OCI-LY1 (cell line): ENCODE measurements at regions not wholly inside any gene's neighbourhood (a gene's known extent, or its start where the extent isn't known, plus 50 kb on each side); places are given as distances from the start of the nearest gene placed in this dataset.

Source experiments
- H2AFZ ChIP-seq: fragments of 200-600 bp; sonication (generic), shearing (Covaris generic); 2 replicates; pipeline ENCODE4 v1.6.0; 2014; ENCODE audit warnings: antibody characterized with exemption, mild to moderate bottlenecking, low read length
- H3F3A ChIP-seq: fragments of 200-600 bp; sonication (generic), shearing (Covaris generic); 2 replicates; pipeline ENCODE4 v1.6.0; 2014; ENCODE audit warnings: mild to moderate bottlenecking, antibody characterized with exemption, low read length, moderate library complexity; ENCODE audit not compliant: insufficient read depth
- H3K27ac ChIP-seq: fragments of 200-600 bp; sonication (generic); 2 replicates; pipeline ENCODE4 v1.5.1; 2014; ENCODE audit warnings: low read length, mixed run types, mild to moderate bottlenecking, low read depth; ENCODE audit not compliant: poor library complexity, severe bottlenecking
- H3K27me3 ChIP-seq: fragments of 200-600 bp; sonication (generic); 2 replicates; pipeline ENCODE4 v1.6.0; 2014; ENCODE audit warnings: antibody characterized with exemption, mild to moderate bottlenecking, low read length, moderate library complexity; ENCODE audit not compliant: insufficient read depth
- H3K36me3 ChIP-seq: fragments of 200-600 bp; sonication (generic); 2 replicates; pipeline ENCODE4 v1.6.1; 2014; ENCODE audit warnings: mild to moderate bottlenecking, antibody characterized with exemption, low read length, moderate library complexity, mixed read lengths; ENCODE audit not compliant: insufficient read depth
- H3K4me1 ChIP-seq: fragments of 200-600 bp; sonication (generic); 2 replicates; pipeline ENCODE4 v1.5.1; 2014; ENCODE audit warnings: mild to moderate bottlenecking, low read length, moderate library complexity; ENCODE audit not compliant: insufficient read depth, severe bottlenecking
- H3K4me2 ChIP-seq: fragments of 200-600 bp; sonication (generic), shearing (Covaris generic); 2 replicates; pipeline ENCODE4 v1.6.1; 2014; ENCODE audit warnings: low read length
- H3K4me3 ChIP-seq: fragments of 200-600 bp; sonication (generic); 2 replicates; pipeline ENCODE4 v1.5.1; 2014; ENCODE audit warnings: low read length, low read depth, mild to moderate bottlenecking, mixed read lengths; ENCODE audit not compliant: poor library complexity, severe bottlenecking
- H3K79me2 ChIP-seq: fragments of 200-600 bp; shearing (Covaris generic); 2 replicates; pipeline ENCODE4 v1.6.1; 2016; ENCODE audit warnings: mixed run types, low read length, mixed read lengths; ENCODE audit not compliant: insufficient read depth
- H3K9ac ChIP-seq: fragments of 200-600 bp; sonication (generic), shearing (Covaris generic); 2 replicates; pipeline ENCODE4 v1.6.1; 2014; ENCODE audit warnings: mild to moderate bottlenecking, low read length, mixed read lengths
- H3K9me2 ChIP-seq: fragments of 200-600 bp; sonication (generic), shearing (Covaris generic); 2 replicates; pipeline ENCODE4 v1.6.1; 2014; ENCODE audit warnings: low read depth, mild to moderate bottlenecking, low read length, mixed read lengths
- H3K9me3 ChIP-seq: fragments of 200-600 bp; shearing (Covaris generic); 2 replicates; pipeline ENCODE4 v1.6.1; 2014; ENCODE audit warnings: low read length, mixed read lengths
- H4K20me1 ChIP-seq: fragments of 200-600 bp; sonication (generic), shearing (Covaris generic); 2 replicates; pipeline ENCODE4 v1.6.0; 2016; ENCODE audit warnings: mild to moderate bottlenecking, low read length; ENCODE audit not compliant: insufficient read depth
- CTCF ChIP-seq: fragments of 200-600 bp; sonication (generic), shearing (Covaris generic); IDR thresholded peaks from 2 replicates; pipeline ENCODE4 v1.5.1; 2017; ENCODE audit warnings: mild to moderate bottlenecking, antibody characterized with exemption, low read length, moderate library complexity, mixed read lengths
- EZH2 ChIP-seq: fragments of 200-600 bp; sonication (generic), shearing (Covaris generic); IDR thresholded peaks from 2 replicates; pipeline ENCODE4 v1.8.0; 2017; ENCODE audit warnings: borderline replicate concordance, mixed run types, mild to moderate bottlenecking, antibody characterized with exemption, low read length, moderate library complexity, mixed read lengths

GRCh38 chr6:169046021-169046420 is 207.6 kb downstream of the THBS2 start:
- Histone ChIP-seq H3K4me2 (no peak overlapping the region), H3K9me3 (no peaks in the 10 kb centered on the region), H3K79me2 (no peaks in the 10 kb centered on the region), H3K9ac (no peak overlapping the region), H2AFZ (no peak overlapping the region), H3K36me3 (no peaks in the 10 kb centered on the region), H3K4me3 (no peak overlapping the region), H4K20me1 (no peaks in the 10 kb centered on the region), H3K27ac (no peak overlapping the region), H3K27me3 (no peaks in the 10 kb centered on the region; the same call in 1 of the 2 replicates), H3F3A (no peaks in the 10 kb centered on the region), H3K9me2 (no peaks in the 10 kb centered on the region), H3K4me1 (no peaks in the 10 kb centered on the region)
- TF ChIP-seq EZH2 (no peak), CTCF (no peak)

GRCh38 chr6:169045486-169045885 is 208.2 kb downstream of the THBS2 start:
- no peaks in the 10 kb centered on the region for H3K9me2 ChIP-seq
- no peak overlapping the region for H3K4me3 ChIP-seq
- no peaks in the 10 kb centered on the region for H3K4me1 ChIP-seq
- H3K4me2 ChIP-seq, result no peak overlapping the region
- no peaks in the 10 kb centered on the region for H3K79me2 ChIP-seq
- no peaks in the 10 kb centered on the region for H4K20me1 ChIP-seq
- no peak overlapping the region for H2AFZ ChIP-seq
- no peak overlapping the region for H3K27ac ChIP-seq
- H3K9ac ChIP-seq, result no peak overlapping the region
- no peaks in the 10 kb centered on the region; the same call in 1 of the 2 replicates for H3K27me3 ChIP-seq
- TF ChIP-seq CTCF (no peak), EZH2 (no peak)
- H3K36me3 ChIP-seq, result no peaks in the 10 kb centered on the region
- no peaks in the 10 kb centered on the region for H3K9me3 ChIP-seq
- no peaks in the 10 kb centered on the region for H3F3A ChIP-seq

- Histone ChIP-seq H3K9me2 (no peaks in the 10 kb centered on the region), H3K27ac (no peak overlapping the region), H3K9me3 (no peaks in the 10 kb centered on the region), H3K9ac (no peak overlapping the region), H3K36me3 (no peaks in the 10 kb centered on the region), H2AFZ (no peak overlapping the region), H3K27me3 (no peaks in the 10 kb centered on the region; the same call in 1 of the 2 replicates), H4K20me1 (no peaks in the 10 kb centered on the region), H3K79me2 (no peaks in the 10 kb centered on the region), H3K4me2 (no peak overlapping the region), H3K4me3 (no peak overlapping the region), H3K4me1 (no peaks in the 10 kb centered on the region), H3F3A (no peaks in the 10 kb centered on the region)
- TF ChIP-seq EZH2 (no peak), CTCF (no peak)
Observed at GRCh38 chr6:169044381-169045230, 209.0 kb downstream of the THBS2 start.
